ENCODE measurements at regions not wholly inside any gene's neighbourhood (a gene's known extent, or its start where the extent isn't known, plus 50 kb on each side); places are given as distances from the start of the nearest gene placed in this dataset.

- Histone ChIP-seq H3K27ac (no peak overlapping the region), H3K4me3 (no peak overlapping the region), H3K9me3 (peaks cover 0 to 6% (median 0%) of the 10 kb centered on the region in 4 donors), H3K27me3 (no peaks in the 10 kb centered on the region), H3K36me3 (no peaks in the 10 kb centered on the region), H3K4me1 (no peaks in the 10 kb centered on the region)
- TF ChIP-seq CTCF (IDR thresholded peaks at IDR 0.05) (no peak), POLR2A (IDR thresholded peaks at IDR 0.05) (no peak)
- no peak for DNase-seq
These were observed 80.5 kb upstream of the PPP1R26 start for GRCh38 chr9:135399000-135399649.

- TF ChIP-seq CTCF (IDR thresholded peaks at IDR 0.05) (no peak), POLR2A (IDR thresholded peaks at IDR 0.05) (no peak)
These were observed 79.1 kb upstream of the PPP1R26 start for GRCh38 chr9:135400496-135400895.

GRCh38 chr9:135401218-135401617, 78.4 kb upstream of the PPP1R26 start:
- Histone ChIP-seq H3K36me3 (no peaks in the 10 kb centered on the region), H3K27ac (no peak overlapping the region), H3K9me3 (peaks cover 0 to under 1% (median 0%) of the 10 kb centered on the region in 4 donors), H3K4me3 (no peak overlapping the region), H3K4me1 (no peaks in the 10 kb centered on the region), H3K27me3 (no peaks in the 10 kb centered on the region)
- TF ChIP-seq CTCF (IDR thresholded peaks at IDR 0.05), result no peak
- no peak for TF ChIP-seq POLR2A (IDR thresholded peaks at IDR 0.05)
- DNase-seq, result no peak

More at GRCh38 chr9:135400496-135400895, 79.1 kb upstream of the PPP1R26 start:
- H3K9me3 ChIP-seq, result peaks cover 0 to 6% (median 0%) of the 10 kb centered on the region in 4 donors
- no peak overlapping the region for H3K4me3 ChIP-seq
- no peaks in the 10 kb centered on the region for H3K36me3 ChIP-seq
- H3K27me3 ChIP-seq, result no peaks in the 10 kb centered on the region
- no peak for DNase-seq
- no peak overlapping the region for H3K27ac ChIP-seq
- no peaks in the 10 kb centered on the region for H3K4me1 ChIP-seq

GRCh38 chr9:135402048-135402738, 77.4 kb upstream of the PPP1R26 start:
- Histone ChIP-seq H3K27me3 (no peaks in the 10 kb centered on the region), H3K36me3 (no peaks in the 10 kb centered on the region), H3K9me3 (no peaks in the 10 kb centered on the region), H3K27ac (no peak overlapping the region), H3K4me1 (no peaks in the 10 kb centered on the region), H3K4me3 (no peak overlapping the region)
- TF ChIP-seq POLR2A (IDR thresholded peaks at IDR 0.05) (no peak), CTCF (IDR thresholded peaks at IDR 0.05) (no peak)
- peak in 1 of 3 donors; percentile 31 for DNase-seq

- peak in 1 of 3 donors; percentile 33 for DNase-seq
- H3K27me3 ChIP-seq, result no peaks in the 10 kb centered on the region
These were observed 76.6 kb upstream of the PPP1R26 start for GRCh38 chr9:135402739-135403695.

More at GRCh38 chr9:135402739-135403695, 76.6 kb upstream of the PPP1R26 start:
- Histone ChIP-seq H3K4me1 (no peaks in the 10 kb centered on the region), H3K27ac (no peak overlapping the region), H3K4me3 (no peak overlapping the region), H3K9me3 (no peaks in the 10 kb centered on the region), H3K36me3 (no peaks in the 10 kb centered on the region)
- TF ChIP-seq POLR2A (IDR thresholded peaks at IDR 0.05) (no peak), CTCF (IDR thresholded peaks at IDR 0.05) (no peak)
